ENCODE measurements at regions not wholly inside any gene's neighbourhood (a gene's known extent, or its start where the extent isn't known, plus 50 kb on each side); places are given as distances from the start of the nearest gene placed in this dataset.

DNA sequence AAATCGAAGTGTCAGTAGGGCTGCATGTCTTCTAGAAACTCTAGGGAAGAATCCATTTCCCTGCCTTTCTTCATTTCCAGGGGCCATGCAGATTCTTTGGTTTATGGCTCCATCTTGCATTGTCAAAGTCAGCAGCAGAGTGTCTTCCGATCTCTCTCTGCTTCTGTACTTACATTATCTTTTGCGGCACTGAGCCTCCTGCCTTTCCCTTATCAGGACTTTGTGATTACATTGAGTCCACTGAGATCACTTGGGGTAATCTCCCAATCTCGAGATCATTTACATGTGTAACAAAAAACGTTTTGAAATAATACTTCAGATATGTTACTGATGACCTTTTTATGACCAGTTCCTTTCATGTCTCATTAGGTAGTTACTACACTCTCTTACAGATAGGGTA is 695.9 kb downstream of the NSUN3 start:
- TF ChIP-seq, protein P1, sequence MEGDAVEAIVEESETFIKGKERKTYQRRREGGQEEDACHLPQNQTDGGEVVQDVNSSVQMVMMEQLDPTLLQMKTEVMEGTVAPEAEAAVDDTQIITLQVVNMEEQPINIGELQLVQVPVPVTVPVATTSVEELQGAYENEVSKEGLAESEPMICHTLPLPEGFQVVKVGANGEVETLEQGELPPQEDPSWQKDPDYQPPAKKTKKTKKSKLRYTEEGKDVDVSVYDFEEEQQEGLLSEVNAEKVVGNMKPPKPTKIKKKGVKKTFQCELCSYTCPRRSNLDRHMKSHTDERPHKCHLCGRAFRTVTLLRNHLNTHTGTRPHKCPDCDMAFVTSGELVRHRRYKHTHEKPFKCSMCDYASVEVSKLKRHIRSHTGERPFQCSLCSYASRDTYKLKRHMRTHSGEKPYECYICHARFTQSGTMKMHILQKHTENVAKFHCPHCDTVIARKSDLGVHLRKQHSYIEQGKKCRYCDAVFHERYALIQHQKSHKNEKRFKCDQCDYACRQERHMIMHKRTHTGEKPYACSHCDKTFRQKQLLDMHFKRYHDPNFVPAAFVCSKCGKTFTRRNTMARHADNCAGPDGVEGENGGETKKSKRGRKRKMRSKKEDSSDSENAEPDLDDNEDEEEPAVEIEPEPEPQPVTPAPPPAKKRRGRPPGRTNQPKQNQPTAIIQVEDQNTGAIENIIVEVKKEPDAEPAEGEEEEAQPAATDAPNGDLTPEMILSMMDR (IDR thresholded peaks at IDR 0.05): no peak
- no peak for TF ChIP-seq EZH2 (IDR thresholded peaks at IDR 0.05; ENCODE audit: borderline replicate concordance, insufficient read depth, low read depth, low read length, poor library complexity, severe bottlenecking)

All from B cell (primary cell).